Prostate gland (tissue), 2 donors: ENCODE measurements at regions not wholly inside any gene's neighbourhood (a gene's known extent, or its start where the extent isn't known, plus 50 kb on each side); places are given as distances from the start of the nearest gene placed in this dataset.

Source experiments
- POLR2A ChIP-seq: fragments of 450-650 bp; IDR thresholded peaks from one replicate; pipeline ENCODE4 v1.6.1; 2016; ENCODE audit warnings: antibody characterized with exemption, mild to moderate bottlenecking
- POLR2AphosphoS5 ChIP-seq: sonication (generic); formaldehyde crosslinking; IDR thresholded peaks from one replicate; pipeline ENCODE4 v1.6.1; 2017; ENCODE audit warnings: antibody characterized with exemption
- TF ChIP-seq, protein P1 (sequence below), 4 experiments: fragments of 200-600 bp in 2 of 4; fragments of 450-650 bp in 2 of 4; sonication (generic) in 2 of 4; IDR thresholded peaks; 1 replicate in 3 of 4; 2 replicates in 1 of 4; pipeline ENCODE4 v1.5.1; 2016 to 2019; ENCODE audit warnings: antibody characterized with exemption in 4 of 4, mild to moderate bottlenecking in 2 of 4, moderate library complexity in 2 of 4

DNA sequence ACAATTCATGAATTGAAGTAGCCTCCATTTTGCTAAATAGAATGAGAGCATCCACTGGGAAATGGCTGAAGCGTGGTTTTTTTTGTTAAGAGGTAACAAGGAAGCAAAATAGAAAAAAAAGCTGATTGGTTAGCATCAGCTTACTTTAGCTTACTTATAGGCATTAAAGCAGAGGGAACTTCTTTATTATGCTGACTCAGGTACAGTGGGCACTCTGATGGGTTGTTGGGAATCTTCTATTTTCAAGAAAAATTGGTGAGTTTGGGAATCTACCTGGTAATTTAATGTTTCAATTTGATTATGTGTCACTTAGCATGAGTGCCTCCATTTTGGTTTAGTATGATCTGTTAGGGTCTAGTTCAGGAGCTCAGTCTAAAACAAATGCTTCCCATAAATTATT lies 289.6 kb downstream of the ANXA1 start:
- TF ChIP-seq, protein P1, sequence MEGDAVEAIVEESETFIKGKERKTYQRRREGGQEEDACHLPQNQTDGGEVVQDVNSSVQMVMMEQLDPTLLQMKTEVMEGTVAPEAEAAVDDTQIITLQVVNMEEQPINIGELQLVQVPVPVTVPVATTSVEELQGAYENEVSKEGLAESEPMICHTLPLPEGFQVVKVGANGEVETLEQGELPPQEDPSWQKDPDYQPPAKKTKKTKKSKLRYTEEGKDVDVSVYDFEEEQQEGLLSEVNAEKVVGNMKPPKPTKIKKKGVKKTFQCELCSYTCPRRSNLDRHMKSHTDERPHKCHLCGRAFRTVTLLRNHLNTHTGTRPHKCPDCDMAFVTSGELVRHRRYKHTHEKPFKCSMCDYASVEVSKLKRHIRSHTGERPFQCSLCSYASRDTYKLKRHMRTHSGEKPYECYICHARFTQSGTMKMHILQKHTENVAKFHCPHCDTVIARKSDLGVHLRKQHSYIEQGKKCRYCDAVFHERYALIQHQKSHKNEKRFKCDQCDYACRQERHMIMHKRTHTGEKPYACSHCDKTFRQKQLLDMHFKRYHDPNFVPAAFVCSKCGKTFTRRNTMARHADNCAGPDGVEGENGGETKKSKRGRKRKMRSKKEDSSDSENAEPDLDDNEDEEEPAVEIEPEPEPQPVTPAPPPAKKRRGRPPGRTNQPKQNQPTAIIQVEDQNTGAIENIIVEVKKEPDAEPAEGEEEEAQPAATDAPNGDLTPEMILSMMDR (IDR thresholded peaks at IDR 0.05): no peak
- TF ChIP-seq POLR2A: no peak
- no peak for TF ChIP-seq POLR2AphosphoS5
